ENCODE measurements at regions not wholly inside any gene's neighbourhood (a gene's known extent, or its start where the extent isn't known, plus 50 kb on each side); places are given as distances from the start of the nearest gene placed in this dataset.

GRCh38 chr6:21371061-21371460 lies 222.5 kb upstream of the SOX4 start:
- DNase-seq (no peak), ATAC-seq (no peak)
- intact Hi-C loops (cut with micrococcal nuclease): no loop called here

GRCh38 chr6:21371676-21372171 lies 221.8 kb upstream of the SOX4 start:
- intact Hi-C loops (cut with micrococcal nuclease): no loop called here
- DNase-seq (no peak), ATAC-seq (peak; percentile 65)

GRCh38 chr6:21375151-21376116 lies 218.1 kb upstream of the SOX4 start:
- no peak for DNase-seq
- ATAC-seq: no peak
- intact Hi-C loops (cut with micrococcal nuclease): no loop called here

GRCh38 chr6:21377356-21377755 lies 216.2 kb upstream of the SOX4 start:
- no peak for DNase-seq
- intact Hi-C loops (cut with micrococcal nuclease): no loop called here
- no peak for ATAC-seq

- DNase-seq: no peak
- ATAC-seq: no peak
- intact Hi-C loops (cut with micrococcal nuclease): no loop called here
Observed at GRCh38 chr6:21381331-21381963, 212.1 kb upstream of the SOX4 start.

GRCh38 chr6:21382821-21383449 lies 210.6 kb upstream of the SOX4 start:
- no peak for ATAC-seq
- intact Hi-C loops (cut with micrococcal nuclease): no loop called here
- no peak for DNase-seq

GRCh38 chr6:21383450-21384085 lies 210.0 kb upstream of the SOX4 start:
- ATAC-seq (no peak), DNase-seq (no peak)
- intact Hi-C loops (cut with micrococcal nuclease): no loop called here

GRCh38 chr6:21384216-21384615 lies 209.3 kb upstream of the SOX4 start:
- intact Hi-C loops (cut with micrococcal nuclease): no loop called here
- DNase-seq (no peak), ATAC-seq (no peak)

GRCh38 chr6:21386744-21387143 lies 206.8 kb upstream of the SOX4 start:
- intact Hi-C loops (cut with micrococcal nuclease): no loop called here
- DNase-seq (no peak), ATAC-seq (no peak)

- DNase-seq (no peak), ATAC-seq (peak; percentile 48)
- intact Hi-C loops (cut with micrococcal nuclease): no loop called here
Observed at GRCh38 chr6:21390532-21391213, 202.9 kb upstream of the SOX4 start.

GRCh38 chr6:21392177-21392576 lies 201.4 kb upstream of the SOX4 start:
- ATAC-seq: no peak
- no peak for DNase-seq
- intact Hi-C loops (cut with micrococcal nuclease): no loop called here

- no peak for DNase-seq
- no peak for ATAC-seq
- intact Hi-C loops (cut with micrococcal nuclease): no loop called here
Observed at GRCh38 chr6:21393441-21394165, 199.9 kb upstream of the SOX4 start.

- intact Hi-C loops (cut with micrococcal nuclease): no loop called here
- DNase-seq (no peak), ATAC-seq (no peak)
Observed at GRCh38 chr6:21395121-21395520, 198.4 kb upstream of the SOX4 start.

- intact Hi-C loops (cut with micrococcal nuclease): no loop called here
- DNase-seq (no peak), ATAC-seq (no peak)
Observed at GRCh38 chr6:21396313-21396712, 197.2 kb upstream of the SOX4 start.

- intact Hi-C loops (cut with micrococcal nuclease): no loop called here
- DNase-seq: no peak
Observed at GRCh38 chr6:21398741-21399325, 194.7 kb upstream of the SOX4 start.

GRCh38 chr6:21402368-21402767 lies 191.2 kb upstream of the SOX4 start:
- DNase-seq (no peak), ATAC-seq (peak; percentile 26)
- intact Hi-C loops (cut with micrococcal nuclease): no loop called here

More at GRCh38 chr6:21398741-21399325, 194.7 kb upstream of the SOX4 start:
- ATAC-seq: no peak

- intact Hi-C loops (cut with micrococcal nuclease): no loop called here
- no peak for ATAC-seq
Observed at GRCh38 chr6:21404577-21404976, 189.0 kb upstream of the SOX4 start.

GRCh38 chr6:21406316-21406715 lies 187.2 kb upstream of the SOX4 start:
- DNase-seq (no peak), ATAC-seq (no peak)
- intact Hi-C loops (cut with micrococcal nuclease): no loop called here

More at GRCh38 chr6:21404577-21404976, 189.0 kb upstream of the SOX4 start:
- no peak for DNase-seq

Measured in left ventricle myocardium superior (tissue), 1 donor.